ENCODE measurements at regions not wholly inside any gene's neighbourhood (a gene's known extent, or its start where the extent isn't known, plus 50 kb on each side); places are given as distances from the start of the nearest gene placed in this dataset.
"Not testable (repeated sequence)": the region's sequence is repeated elsewhere in the genome, so short reads cannot be mapped to it uniquely, and the experiment has no call there.

- intact Hi-C loops (cut with micrococcal nuclease) = no loop called here
These were observed 510.4 kb upstream of the ZP4 start for GRCh38 chr1:238401144-238401543.

- intact Hi-C loops (cut with micrococcal nuclease) = no loop called here
These were observed 508.8 kb upstream of the ZP4 start for GRCh38 chr1:238399558-238399957.

GRCh38 chr1:238396140-238396539, 505.4 kb upstream of the ZP4 start:
- intact Hi-C loops (cut with micrococcal nuclease) = no loop called here

GRCh38 chr1:238384381-238384780, 493.7 kb upstream of the ZP4 start:
- intact Hi-C loops (cut with micrococcal nuclease) = no loop called here

- intact Hi-C loops (cut with micrococcal nuclease) = no loop called here
These were observed 489.4 kb upstream of the ZP4 start for GRCh38 chr1:238380167-238380566.

GRCh38 chr1:238379446-238379845, 488.7 kb upstream of the ZP4 start:
- intact Hi-C loops (cut with micrococcal nuclease) = not testable (repeated sequence)

- intact Hi-C loops (cut with micrococcal nuclease) = no loop called here
These were observed 486.7 kb upstream of the ZP4 start for GRCh38 chr1:238377280-238377919.

- intact Hi-C loops (cut with micrococcal nuclease) = no loop called here
These were observed 479.9 kb upstream of the ZP4 start for GRCh38 chr1:238370599-238370998.

- intact Hi-C loops (cut with micrococcal nuclease) = no loop called here
These were observed 473.6 kb upstream of the ZP4 start for GRCh38 chr1:238364214-238364892.

- intact Hi-C loops (cut with micrococcal nuclease) = no loop called here
These were observed 469.8 kb upstream of the ZP4 start for GRCh38 chr1:238360474-238360873.

GRCh38 chr1:238350471-238350870, 459.7 kb upstream of the ZP4 start:
- intact Hi-C loops (cut with micrococcal nuclease) = no loop called here

- intact Hi-C loops (cut with micrococcal nuclease) = no loop called here
These were observed 455.6 kb upstream of the ZP4 start for GRCh38 chr1:238346340-238346739.

- intact Hi-C loops (cut with micrococcal nuclease) = no loop called here
These were observed 455.1 kb upstream of the ZP4 start for GRCh38 chr1:238345837-238346236.

GRCh38 chr1:238343852-238344251, 453.1 kb upstream of the ZP4 start:
- intact Hi-C loops (cut with micrococcal nuclease) = no loop called here

- intact Hi-C loops (cut with micrococcal nuclease) = no loop called here
These were observed 450.7 kb upstream of the ZP4 start for GRCh38 chr1:238341395-238341794.

GRCh38 chr1:238340989-238341388, 450.3 kb upstream of the ZP4 start:
- intact Hi-C loops (cut with micrococcal nuclease) = no loop called here

GRCh38 chr1:238336531-238336930, 445.8 kb upstream of the ZP4 start:
- intact Hi-C loops (cut with micrococcal nuclease) = no loop called here

GRCh38 chr1:238334170-238334569, 443.4 kb upstream of the ZP4 start:
- intact Hi-C loops (cut with micrococcal nuclease) = no loop called here

GRCh38 chr1:238331557-238331956, 440.8 kb upstream of the ZP4 start:
- intact Hi-C loops (cut with micrococcal nuclease) = no loop called here

GRCh38 chr1:238329671-238330070, 438.9 kb upstream of the ZP4 start:
- intact Hi-C loops (cut with micrococcal nuclease) = no loop called here

GRCh38 chr1:238327033-238327432, 436.3 kb upstream of the ZP4 start:
- intact Hi-C loops (cut with micrococcal nuclease) = not testable (repeated sequence)

- intact Hi-C loops (cut with micrococcal nuclease) = not testable (repeated sequence)
These were observed 435.8 kb upstream of the ZP4 start for GRCh38 chr1:238326479-238326878.

GRCh38 chr1:238324211-238324864, 433.6 kb upstream of the ZP4 start:
- intact Hi-C loops (cut with micrococcal nuclease) = no loop called here
